ENCODE measurements at regions not wholly inside any gene's neighbourhood (a gene's known extent, or its start where the extent isn't known, plus 50 kb on each side); places are given as distances from the start of the nearest gene placed in this dataset.

DNA sequence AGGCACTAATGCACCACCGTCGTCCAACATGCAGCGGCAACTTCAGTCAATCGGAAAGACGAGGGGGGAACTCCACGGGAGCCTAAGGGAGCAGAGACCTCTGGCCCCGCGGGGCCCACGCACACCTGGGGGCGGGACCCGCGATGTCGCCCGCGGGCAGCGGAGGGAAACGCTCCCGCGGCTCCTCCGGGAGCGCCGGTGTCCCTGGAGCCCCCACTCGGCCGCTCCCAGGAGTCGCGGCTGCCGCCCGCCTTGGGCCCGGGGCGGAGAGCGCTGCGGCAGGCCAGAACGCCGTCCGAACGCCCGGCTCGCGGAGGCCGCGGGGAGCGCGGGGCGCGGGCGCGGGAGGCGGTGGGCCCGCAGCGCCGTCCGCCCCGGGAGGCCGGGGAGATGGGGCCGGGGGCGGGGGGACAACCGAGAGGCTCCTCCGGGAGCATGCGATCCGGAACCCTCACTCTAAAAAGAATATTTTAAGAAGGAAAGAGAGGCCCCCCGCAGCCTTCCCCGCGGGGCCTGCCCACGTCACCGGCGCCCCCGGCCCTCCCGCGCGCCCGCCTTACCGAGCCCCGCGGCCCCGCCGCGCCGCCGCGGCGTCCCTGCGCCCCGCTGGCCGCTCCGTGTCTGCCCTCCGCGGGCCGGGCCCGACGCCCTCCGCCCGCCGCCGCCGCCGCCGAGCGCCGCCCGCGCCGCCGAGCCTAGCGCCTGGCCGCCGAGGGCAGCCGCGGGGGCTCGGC, 86.6 kb upstream of the ARHGAP32 start:
- Histone ChIP-seq H3K9ac (ENCODE audit: low read length) (no peak overlapping the region), H3K9me3 (ENCODE audit: low read length) (no peaks in the 10 kb centered on the region), H3K4me3 (ENCODE audit: low read depth in 1 of 2, low read length in 2 of 2) (peak overlapping the region; percentile 51 to 66), H3K36me3 (ENCODE audit: insufficient read depth, low read length) (no peaks in the 10 kb centered on the region), H3K4me1 (ENCODE audit: insufficient read depth, low read length) (peaks cover 34% of the 10 kb centered on the region), H3K27ac (ENCODE audit: low read depth, low read length) (peak overlapping the region; percentile 60), H3K27me3 (ENCODE audit: control insufficient read depth in 1 of 2, insufficient read depth in 2 of 2, low read length in 2 of 2) (no peaks in the 10 kb centered on the region)

DNA sequence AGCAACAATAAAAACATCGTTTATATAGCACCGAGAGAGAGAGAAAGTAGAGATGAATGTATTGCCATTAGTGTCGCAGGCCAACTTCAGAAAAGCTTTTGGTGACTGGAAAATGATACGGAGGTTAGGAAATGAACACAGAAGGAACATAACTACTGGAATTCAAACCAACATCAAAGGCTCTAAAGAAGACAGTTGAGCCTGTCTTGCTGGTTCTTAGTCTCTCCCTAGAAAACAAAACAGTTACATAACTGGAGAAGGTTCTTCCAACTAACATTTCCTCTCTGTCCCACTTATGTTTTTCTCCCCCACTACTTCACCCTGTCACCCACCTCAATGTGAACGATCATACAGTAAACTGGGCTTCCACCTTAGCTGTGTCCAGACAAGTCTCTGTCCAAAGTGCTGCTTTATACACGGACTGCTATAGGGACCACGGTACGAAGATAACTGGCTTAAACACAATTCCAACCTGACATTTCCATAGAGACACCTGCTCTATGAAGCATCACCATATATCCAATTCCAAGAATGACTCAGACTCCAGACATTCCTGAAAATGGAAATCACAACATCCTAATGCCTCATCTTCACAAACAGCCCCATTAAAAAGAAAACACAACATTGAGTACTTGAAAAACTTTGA, 85.2 kb upstream of the ARHGAP32 start:
- H3K4me1 ChIP-seq (ENCODE audit: insufficient read depth, low read length), result peaks cover 34% of the 10 kb centered on the region
- no peak overlapping the region for H3K9ac ChIP-seq (ENCODE audit: low read length)
- H3K27ac ChIP-seq (ENCODE audit: low read depth, low read length), result no peak overlapping the region
- H3K9me3 ChIP-seq (ENCODE audit: low read length), result no peaks in the 10 kb centered on the region
- no peaks in the 10 kb centered on the region for H3K27me3 ChIP-seq (ENCODE audit: control insufficient read depth in 1 of 2, insufficient read depth in 2 of 2, low read length in 2 of 2)
- no peak overlapping the region for H3K4me3 ChIP-seq (ENCODE audit: low read depth in 1 of 2, low read length in 2 of 2)
- no peaks in the 10 kb centered on the region for H3K36me3 ChIP-seq (ENCODE audit: insufficient read depth, low read length)

DNA sequence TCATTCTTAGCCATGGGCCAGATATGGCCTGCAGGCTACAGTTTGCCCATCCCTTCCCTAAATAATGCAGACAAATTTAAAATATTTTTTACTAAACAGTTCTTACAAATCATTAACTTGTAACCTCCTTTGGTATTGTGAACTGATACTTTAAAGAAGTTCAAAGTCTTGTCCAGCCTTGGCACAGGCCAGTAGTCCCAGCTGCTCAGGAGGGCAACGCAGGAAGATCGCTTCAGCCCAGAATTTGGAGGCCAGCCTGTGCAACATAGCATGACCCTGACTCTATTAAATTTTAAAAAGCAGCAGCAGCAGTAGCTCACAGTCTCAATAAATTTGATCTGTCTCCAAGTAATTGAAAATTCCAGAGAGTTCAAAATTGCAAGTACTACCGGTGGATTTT, 83.7 kb upstream of the ARHGAP32 start:
- no peaks in the 10 kb centered on the region for H3K36me3 ChIP-seq (ENCODE audit: insufficient read depth, low read length)
- H3K4me1 ChIP-seq (ENCODE audit: insufficient read depth, low read length), result peaks cover 34% of the 10 kb centered on the region
- H3K27ac ChIP-seq (ENCODE audit: low read depth, low read length), result no peak overlapping the region
- no peak overlapping the region for H3K4me3 ChIP-seq (ENCODE audit: low read depth in 1 of 2, low read length in 2 of 2)
- H3K9me3 ChIP-seq (ENCODE audit: low read length), result no peaks in the 10 kb centered on the region
- H3K27me3 ChIP-seq (ENCODE audit: control insufficient read depth in 1 of 2, insufficient read depth in 2 of 2, low read length in 2 of 2), result no peaks in the 10 kb centered on the region
- H3K9ac ChIP-seq (ENCODE audit: low read length), result no peak overlapping the region

DNA sequence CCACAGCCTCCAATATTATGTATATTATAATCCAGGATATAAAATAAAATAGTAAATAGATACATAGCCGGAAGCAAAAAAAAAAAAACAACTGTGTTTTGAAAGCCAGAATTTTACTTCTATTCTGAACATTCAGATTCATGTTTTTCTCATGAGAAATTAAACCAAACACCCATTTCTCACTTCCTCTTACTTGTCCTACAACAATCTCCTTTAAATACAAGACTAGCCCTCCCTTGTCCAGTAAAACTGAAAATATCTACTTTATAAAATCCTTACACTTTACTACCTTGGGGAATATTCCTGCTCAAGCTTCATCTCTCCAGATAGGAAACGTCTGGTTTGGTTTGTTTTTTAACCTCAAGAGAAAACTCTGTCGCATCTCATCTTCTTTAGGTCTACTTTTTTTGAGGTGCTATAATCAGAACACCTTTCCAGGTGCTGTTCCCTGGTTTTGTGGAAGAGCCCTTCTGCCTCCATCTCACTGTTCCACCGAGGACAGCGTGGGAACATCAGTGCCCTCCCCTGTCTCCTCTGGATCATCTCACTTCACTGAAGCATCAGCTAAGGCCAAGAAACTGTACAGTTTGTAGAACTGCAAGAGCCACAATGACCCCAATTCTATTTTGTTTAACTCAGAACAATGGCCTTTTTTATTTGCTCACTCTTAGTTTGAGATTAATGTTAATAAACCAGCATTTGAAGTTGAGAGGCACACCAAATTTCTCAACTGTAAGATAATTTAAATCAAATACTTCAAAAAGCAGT, 82.0 kb upstream of the ARHGAP32 start:
- H3K9ac ChIP-seq (ENCODE audit: low read length), result no peak overlapping the region
- no peaks in the 10 kb centered on the region for H3K9me3 ChIP-seq (ENCODE audit: low read length)
- H3K4me1 ChIP-seq (ENCODE audit: insufficient read depth, low read length), result peaks cover 30% of the 10 kb centered on the region
- H3K36me3 ChIP-seq (ENCODE audit: insufficient read depth, low read length), result no peaks in the 10 kb centered on the region
- H3K4me3 ChIP-seq (ENCODE audit: low read depth in 1 of 2, low read length in 2 of 2), result no peak overlapping the region
- no peaks in the 10 kb centered on the region for H3K27me3 ChIP-seq (ENCODE audit: control insufficient read depth in 1 of 2, insufficient read depth in 2 of 2, low read length in 2 of 2)
- no peak overlapping the region for H3K27ac ChIP-seq (ENCODE audit: low read depth, low read length)

DNA sequence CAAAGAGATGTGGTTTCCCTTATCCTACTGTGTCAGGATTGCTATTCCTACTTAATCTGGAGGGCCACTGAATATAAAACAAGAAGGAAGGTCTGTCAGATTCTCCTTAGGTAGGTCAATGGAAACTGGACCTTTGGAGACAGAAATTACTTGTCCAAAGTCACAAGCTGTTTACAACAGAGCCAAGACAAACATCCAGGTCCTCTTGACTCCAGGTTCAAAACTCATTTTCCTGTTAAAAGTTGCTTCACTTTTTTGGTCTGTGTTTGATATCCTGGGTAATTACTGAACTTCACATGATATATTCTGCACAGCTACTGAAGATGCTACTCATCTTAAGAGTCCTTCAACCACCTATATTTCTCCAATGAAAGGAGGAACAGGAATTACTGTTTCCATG, 81.2 kb upstream of the ARHGAP32 start:
- no peaks in the 10 kb centered on the region for H3K9me3 ChIP-seq (ENCODE audit: low read length)
- H3K27me3 ChIP-seq (ENCODE audit: control insufficient read depth in 1 of 2, insufficient read depth in 2 of 2, low read length in 2 of 2), result no peaks in the 10 kb centered on the region
- no peak overlapping the region for H3K27ac ChIP-seq (ENCODE audit: low read depth, low read length)
- H3K9ac ChIP-seq (ENCODE audit: low read length), result no peak overlapping the region
- H3K4me1 ChIP-seq (ENCODE audit: insufficient read depth, low read length), result peaks cover 30% of the 10 kb centered on the region
- no peak overlapping the region for H3K4me3 ChIP-seq (ENCODE audit: low read depth in 1 of 2, low read length in 2 of 2)
- H3K36me3 ChIP-seq (ENCODE audit: insufficient read depth, low read length), result no peaks in the 10 kb centered on the region

DNA sequence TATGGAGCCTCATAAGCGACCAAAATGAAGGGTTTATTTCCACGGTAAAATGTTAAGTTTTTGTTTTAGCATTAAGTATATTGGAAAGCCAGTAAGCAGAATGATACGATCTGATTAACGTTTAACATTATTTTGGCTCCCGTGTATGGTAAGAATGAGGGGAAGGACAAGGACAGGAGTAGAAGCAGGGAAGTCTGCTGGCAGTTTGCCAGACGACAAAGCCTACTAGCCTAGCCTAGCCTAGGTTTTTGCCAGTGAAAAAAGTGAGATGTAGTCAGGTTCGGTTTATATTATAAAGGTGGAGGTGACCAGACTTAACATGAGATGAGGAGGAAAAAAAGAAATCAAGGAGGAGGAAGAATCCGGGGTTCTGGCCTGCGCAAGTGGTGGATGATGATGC, 78.9 kb upstream of the ARHGAP32 start:
- no peaks in the 10 kb centered on the region for H3K9me3 ChIP-seq (ENCODE audit: low read length)

DNA sequence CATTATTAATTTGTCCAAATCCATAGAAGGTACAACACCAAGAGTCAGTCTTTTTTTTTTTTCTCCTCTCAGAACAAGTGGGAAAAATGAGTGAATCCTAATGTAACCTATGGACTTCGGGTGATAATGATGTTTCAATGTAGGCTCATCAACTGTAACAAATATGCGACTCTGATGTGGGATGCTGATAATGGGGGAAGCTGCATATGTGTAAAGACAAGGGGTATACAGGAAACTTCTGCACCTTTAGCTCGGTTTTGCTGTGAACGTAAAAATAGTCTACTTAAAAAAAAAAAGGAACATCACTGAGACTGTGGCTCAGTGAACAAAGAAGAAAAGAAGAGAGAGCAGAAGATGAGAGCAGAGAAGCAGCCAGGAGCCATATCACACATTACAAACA, 78.3 kb upstream of the ARHGAP32 start:
- Histone ChIP-seq H3K9ac (ENCODE audit: low read length) (no peak overlapping the region), H3K27ac (ENCODE audit: low read depth, low read length) (no peak overlapping the region), H3K4me1 (ENCODE audit: insufficient read depth, low read length) (peaks cover 5% of the 10 kb centered on the region), H3K4me3 (ENCODE audit: low read depth in 1 of 2, low read length in 2 of 2) (no peak overlapping the region), H3K9me3 (ENCODE audit: low read length) (no peaks in the 10 kb centered on the region), H3K27me3 (ENCODE audit: control insufficient read depth in 1 of 2, insufficient read depth in 2 of 2, low read length in 2 of 2) (no peaks in the 10 kb centered on the region), H3K36me3 (ENCODE audit: insufficient read depth, low read length) (no peaks in the 10 kb centered on the region)

More for the DNA sequence above, 78.9 kb upstream of the ARHGAP32 start:
- Histone ChIP-seq H3K36me3 (ENCODE audit: insufficient read depth, low read length) (no peaks in the 10 kb centered on the region), H3K9ac (ENCODE audit: low read length) (no peak overlapping the region), H3K4me1 (ENCODE audit: insufficient read depth, low read length) (peaks cover 11% of the 10 kb centered on the region), H3K27ac (ENCODE audit: low read depth, low read length) (no peak overlapping the region), H3K27me3 (ENCODE audit: control insufficient read depth in 1 of 2, insufficient read depth in 2 of 2, low read length in 2 of 2) (no peaks in the 10 kb centered on the region), H3K4me3 (ENCODE audit: low read depth in 1 of 2, low read length in 2 of 2) (no peak overlapping the region)

DNA sequence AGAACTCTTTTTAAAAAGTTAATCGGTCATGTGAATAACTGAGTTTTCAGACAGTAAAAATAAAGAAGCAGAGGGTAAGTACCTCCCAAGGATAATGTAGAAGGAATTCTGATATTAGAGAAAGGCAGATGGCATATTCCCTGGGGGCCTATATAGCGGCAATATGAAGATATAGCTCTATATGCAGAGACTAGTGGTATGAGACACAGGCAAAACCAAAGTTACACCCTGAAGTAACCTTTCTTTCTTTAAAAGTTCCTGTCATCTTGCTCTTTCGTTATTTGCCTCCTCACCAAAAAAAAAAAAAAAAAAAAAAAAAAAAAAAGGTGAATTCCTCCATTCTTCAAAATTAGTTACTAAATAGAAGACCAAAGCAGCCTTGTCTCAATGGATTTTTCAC, 76.2 kb upstream of the ARHGAP32 start:
- no peak overlapping the region for H3K9ac ChIP-seq (ENCODE audit: low read length)
- H3K4me3 ChIP-seq (ENCODE audit: low read depth in 1 of 2, low read length in 2 of 2), result no peak overlapping the region
- no peaks in the 10 kb centered on the region for H3K27me3 ChIP-seq (ENCODE audit: control insufficient read depth in 1 of 2, insufficient read depth in 2 of 2, low read length in 2 of 2)
- H3K36me3 ChIP-seq (ENCODE audit: insufficient read depth, low read length), result no peaks in the 10 kb centered on the region
- no peaks in the 10 kb centered on the region for H3K4me1 ChIP-seq (ENCODE audit: insufficient read depth, low read length)
- no peak overlapping the region for H3K27ac ChIP-seq (ENCODE audit: low read depth, low read length)
- no peaks in the 10 kb centered on the region for H3K9me3 ChIP-seq (ENCODE audit: low read length)

DNA sequence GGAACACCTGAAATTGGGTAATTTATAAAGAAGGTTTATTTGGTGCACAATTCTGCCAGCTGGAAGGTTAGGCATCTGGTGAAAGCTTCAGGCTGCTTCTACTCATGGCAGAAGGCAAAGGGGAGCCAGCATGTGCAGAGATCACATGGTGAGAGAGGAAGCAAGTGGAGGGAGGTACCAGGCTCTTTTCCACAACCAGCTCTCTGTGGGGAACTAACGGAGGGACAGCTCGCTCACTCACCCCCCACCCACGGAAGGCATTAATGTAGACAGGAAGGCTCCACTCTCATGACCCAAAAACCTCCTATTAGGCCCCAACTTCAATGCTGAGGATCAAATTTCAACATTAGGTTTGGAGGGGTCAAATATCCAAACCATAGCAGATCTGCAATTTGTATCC, 75.6 kb upstream of the ARHGAP32 start:
- H3K4me3 ChIP-seq (ENCODE audit: low read depth in 1 of 2, low read length in 2 of 2), result no peak overlapping the region
- H3K9me3 ChIP-seq (ENCODE audit: low read length), result no peaks in the 10 kb centered on the region
- no peak overlapping the region for H3K27ac ChIP-seq (ENCODE audit: low read depth, low read length)
- no peaks in the 10 kb centered on the region for H3K4me1 ChIP-seq (ENCODE audit: insufficient read depth, low read length)
- no peaks in the 10 kb centered on the region for H3K36me3 ChIP-seq (ENCODE audit: insufficient read depth, low read length)
- no peaks in the 10 kb centered on the region for H3K27me3 ChIP-seq (ENCODE audit: control insufficient read depth in 1 of 2, insufficient read depth in 2 of 2, low read length in 2 of 2)
- H3K9ac ChIP-seq (ENCODE audit: low read length), result no peak overlapping the region

DNA sequence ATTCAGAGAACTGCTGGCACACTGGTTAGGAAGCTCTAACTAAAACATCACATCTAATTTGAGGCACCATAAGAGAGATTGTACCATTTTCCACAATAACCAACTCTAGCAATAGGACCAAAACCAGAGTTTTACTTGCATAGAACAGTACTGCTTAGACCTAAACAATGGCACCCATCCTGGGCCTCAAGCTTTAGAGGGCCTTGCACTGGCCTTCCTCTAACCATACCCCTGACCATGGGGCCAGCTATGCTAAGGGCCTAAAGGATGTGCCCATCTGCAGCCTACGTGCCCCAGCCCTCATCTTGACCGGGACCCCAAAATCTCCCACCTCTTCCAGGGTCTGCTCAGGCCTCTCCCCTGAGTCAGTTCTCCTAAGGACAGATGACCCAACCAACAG, 74.4 kb upstream of the ARHGAP32 start:
- no peak overlapping the region for H3K4me3 ChIP-seq (ENCODE audit: low read depth in 1 of 2, low read length in 2 of 2)

DNA sequence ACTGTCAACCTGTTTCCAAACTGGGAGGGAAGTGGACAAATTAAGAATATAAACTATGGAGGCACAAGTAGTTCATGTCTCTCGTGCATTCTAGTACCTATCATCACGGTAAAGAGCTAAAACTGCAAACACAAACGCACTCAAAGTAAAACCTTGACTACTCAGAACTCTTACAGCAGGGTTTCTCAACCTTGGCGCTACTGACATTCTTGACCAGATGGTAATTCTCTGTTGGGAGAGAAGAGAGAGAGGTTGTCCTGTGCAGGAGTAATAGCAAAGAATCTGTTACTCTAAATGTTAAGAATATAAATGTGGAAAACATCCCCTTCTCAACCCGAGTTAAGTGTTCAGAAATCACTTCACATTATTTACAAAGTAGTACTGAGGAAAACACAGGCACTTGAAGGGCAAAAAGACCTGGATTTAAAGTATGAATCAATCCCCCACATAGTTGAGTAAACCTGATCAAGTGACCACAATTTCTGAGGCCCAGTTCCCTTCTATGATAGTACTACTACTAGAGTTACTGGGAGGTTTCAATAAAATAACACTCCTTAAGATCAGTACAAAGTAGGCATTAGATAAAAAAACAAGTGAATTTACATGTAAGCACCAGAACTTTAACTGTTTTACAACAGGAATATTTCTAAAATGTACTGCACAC, 73.1 kb upstream of the ARHGAP32 start:
- Histone ChIP-seq H3K36me3 (ENCODE audit: insufficient read depth, low read length) (no peaks in the 10 kb centered on the region), H3K27me3 (ENCODE audit: control insufficient read depth in 1 of 2, insufficient read depth in 2 of 2, low read length in 2 of 2) (no peaks in the 10 kb centered on the region), H3K9ac (ENCODE audit: low read length) (no peak overlapping the region), H3K4me3 (ENCODE audit: low read depth in 1 of 2, low read length in 2 of 2) (no peak overlapping the region), H3K9me3 (ENCODE audit: low read length) (no peaks in the 10 kb centered on the region), H3K4me1 (ENCODE audit: insufficient read depth, low read length) (no peaks in the 10 kb centered on the region), H3K27ac (ENCODE audit: low read depth, low read length) (no peak overlapping the region)

More for the DNA sequence above, 74.4 kb upstream of the ARHGAP32 start:
- no peak overlapping the region for H3K9ac ChIP-seq (ENCODE audit: low read length)
- H3K27ac ChIP-seq (ENCODE audit: low read depth, low read length), result no peak overlapping the region
- no peaks in the 10 kb centered on the region for H3K4me1 ChIP-seq (ENCODE audit: insufficient read depth, low read length)
- H3K36me3 ChIP-seq (ENCODE audit: insufficient read depth, low read length), result no peaks in the 10 kb centered on the region
- no peaks in the 10 kb centered on the region for H3K27me3 ChIP-seq (ENCODE audit: control insufficient read depth in 1 of 2, insufficient read depth in 2 of 2, low read length in 2 of 2)
- H3K9me3 ChIP-seq (ENCODE audit: low read length), result no peaks in the 10 kb centered on the region

All from muscle layer of colon (tissue), 2 donors.